ENCODE measurements at regions not wholly inside any gene's neighbourhood (a gene's known extent, or its start where the extent isn't known, plus 50 kb on each side); places are given as distances from the start of the nearest gene placed in this dataset.
"Not testable (repeated sequence)": the region's sequence is repeated elsewhere in the genome, so short reads cannot be mapped to it uniquely, and the experiment has no call there.

DNA sequence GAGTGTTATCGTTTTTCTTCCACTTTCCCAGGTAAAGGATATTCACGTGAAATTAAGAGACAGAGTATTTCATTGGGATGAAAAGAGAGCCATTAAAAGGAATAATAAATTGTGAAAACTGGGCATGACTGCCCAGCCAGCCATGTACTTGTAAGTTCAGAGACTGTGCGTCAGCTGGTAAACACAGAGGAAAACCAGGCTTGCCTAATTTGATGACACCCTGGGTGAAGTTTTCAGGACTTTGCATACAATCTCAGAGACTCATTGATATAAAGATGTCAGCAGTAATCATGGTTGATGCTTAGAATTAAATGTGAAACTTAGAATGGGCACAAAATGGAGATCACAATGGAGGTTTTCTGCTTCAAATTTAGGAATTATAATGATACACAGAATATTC, 153.5 kb upstream of the ZEB2 start:
- DNase-seq: no peak

DNA sequence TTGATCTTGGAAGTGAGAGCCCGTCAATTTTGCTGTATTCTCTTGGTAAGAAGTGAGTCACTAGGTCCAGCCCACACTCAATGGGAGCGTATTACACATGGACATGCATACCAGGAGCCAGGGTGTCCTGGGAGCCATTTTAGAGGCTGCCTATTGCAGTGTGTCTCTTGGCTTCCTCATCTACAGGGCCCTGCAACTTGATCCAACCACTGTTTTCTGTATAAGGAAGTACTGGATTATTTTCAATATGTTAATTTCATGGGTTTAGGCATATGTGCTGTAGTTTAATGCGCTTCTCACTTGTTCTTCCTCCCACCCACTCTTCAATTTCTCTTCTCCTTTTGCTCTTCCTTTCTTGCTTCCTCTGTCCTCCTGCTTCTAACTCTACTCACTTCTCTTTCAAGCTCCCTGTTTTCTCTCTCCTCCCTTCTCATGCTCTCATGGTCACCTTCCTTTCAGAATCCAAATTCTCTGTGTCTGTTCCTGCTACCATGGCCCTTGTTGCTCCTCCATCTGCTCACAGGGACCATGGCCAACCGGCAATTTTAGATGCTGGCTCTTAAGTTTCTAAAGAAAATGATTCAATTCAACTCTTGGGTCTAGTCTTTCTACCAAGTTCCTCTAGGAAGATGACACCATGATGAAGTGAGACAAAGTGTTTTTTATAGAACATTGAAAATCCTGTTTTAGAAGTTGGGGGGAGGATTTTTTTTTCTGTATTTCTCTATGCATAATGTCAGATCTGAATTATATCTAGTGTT, 152.0 kb upstream of the ZEB2 start:
- no peak for DNase-seq

- DNase-seq: no peak
Measured at GRCh38 chr2:144670738-144671137, 150.8 kb upstream of the ZEB2 start.

DNA sequence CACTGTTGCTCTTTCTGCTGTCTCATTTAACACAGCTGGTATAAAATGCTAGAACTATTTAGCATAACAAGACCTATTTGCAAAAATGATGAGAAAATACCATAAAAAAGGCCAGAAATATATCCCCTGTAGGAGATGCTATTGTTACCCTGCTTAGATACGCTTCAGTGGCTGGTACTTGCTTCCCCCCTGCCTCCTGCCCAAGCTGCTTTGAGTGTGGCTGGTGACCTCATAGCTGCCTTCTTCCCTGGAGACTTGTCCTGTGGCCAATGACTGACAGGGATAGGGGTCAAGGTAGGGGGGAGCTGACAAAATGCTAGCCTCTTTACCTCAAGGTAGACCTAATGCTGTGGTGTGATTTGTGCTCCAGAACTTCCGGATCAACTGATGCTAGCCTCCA, 150.2 kb upstream of the ZEB2 start:
- DNase-seq: no peak

DNA sequence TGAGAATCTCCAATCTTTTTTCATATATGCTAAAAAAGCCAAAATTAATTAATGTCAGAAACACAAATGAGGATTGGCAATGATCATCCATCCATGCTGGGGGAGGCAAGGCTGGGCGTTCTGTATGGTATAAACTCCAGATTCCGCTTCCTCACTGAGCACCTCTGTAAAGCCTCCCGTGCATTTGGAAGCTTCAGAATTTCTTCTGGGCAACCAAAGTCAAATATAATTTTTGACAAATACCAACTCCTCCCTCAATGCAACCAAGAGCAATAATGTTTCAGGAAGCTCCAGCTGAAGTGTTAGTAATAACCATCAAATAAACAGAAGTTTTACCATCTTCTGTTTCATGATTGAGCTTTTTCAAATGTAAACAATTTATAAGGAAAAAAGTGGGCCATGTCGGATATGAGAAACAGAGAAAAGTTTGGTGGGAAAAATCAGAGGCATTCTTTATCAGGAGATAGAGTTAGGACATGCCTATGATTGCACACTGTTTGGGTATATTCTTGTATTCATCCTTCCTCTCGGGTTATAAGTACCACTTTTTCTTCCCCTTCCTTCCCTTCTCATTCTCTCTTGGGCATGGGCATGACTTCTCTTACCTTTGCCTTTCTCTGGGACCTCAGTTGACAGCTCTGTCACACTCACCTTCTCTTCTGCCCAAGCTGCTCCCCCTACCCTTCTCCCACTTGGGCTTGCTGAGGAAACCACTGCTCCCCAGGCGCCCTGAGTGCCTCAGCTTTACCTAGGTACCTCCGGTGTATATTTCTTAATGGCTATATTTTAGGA, 149.5 kb upstream of the ZEB2 start:
- DNase-seq: no peak

GRCh38 chr2:144668493-144669110, 148.7 kb upstream of the ZEB2 start:
- DNase-seq: no peak

DNA sequence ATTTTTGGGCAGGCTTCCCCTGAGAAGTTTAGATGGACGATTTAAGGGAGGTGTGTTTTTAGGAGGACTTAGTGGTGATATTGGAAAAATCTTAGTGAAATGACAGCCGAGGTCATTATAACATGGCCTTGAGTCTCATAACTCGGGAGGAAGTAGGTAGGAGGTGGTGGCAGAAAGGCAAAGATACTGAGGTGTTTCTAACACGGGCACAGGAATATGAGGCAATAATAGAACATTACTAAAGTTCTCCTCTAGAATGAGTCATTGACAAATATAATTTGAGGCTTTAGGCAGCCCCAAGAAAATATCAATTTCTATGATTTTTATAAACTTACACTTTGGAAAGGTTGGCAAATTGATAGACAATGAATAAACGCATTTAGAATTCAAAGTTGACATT, 146.1 kb upstream of the ZEB2 start:
- DNase-seq: no peak

DNA sequence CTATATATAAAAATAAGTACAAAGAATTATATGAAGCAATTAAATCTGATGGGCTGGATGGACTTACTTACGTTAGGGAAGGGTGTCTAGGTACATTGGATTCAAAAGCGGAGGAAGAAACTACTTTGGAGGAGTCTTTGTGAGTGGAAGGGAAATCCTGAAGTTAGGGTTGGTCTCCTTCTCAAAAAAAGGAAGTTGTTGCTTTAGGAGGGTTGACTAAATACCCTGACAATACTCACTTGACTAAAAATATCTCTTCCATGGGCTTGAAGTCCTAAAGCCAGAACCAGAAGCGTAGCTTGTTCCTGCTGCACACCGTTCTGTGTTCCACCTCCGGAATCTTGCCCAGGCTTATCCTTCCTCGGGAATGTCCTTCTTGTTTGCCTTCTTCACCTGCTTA, 143.3 kb upstream of the ZEB2 start:
- DNase-seq: no peak

DNA sequence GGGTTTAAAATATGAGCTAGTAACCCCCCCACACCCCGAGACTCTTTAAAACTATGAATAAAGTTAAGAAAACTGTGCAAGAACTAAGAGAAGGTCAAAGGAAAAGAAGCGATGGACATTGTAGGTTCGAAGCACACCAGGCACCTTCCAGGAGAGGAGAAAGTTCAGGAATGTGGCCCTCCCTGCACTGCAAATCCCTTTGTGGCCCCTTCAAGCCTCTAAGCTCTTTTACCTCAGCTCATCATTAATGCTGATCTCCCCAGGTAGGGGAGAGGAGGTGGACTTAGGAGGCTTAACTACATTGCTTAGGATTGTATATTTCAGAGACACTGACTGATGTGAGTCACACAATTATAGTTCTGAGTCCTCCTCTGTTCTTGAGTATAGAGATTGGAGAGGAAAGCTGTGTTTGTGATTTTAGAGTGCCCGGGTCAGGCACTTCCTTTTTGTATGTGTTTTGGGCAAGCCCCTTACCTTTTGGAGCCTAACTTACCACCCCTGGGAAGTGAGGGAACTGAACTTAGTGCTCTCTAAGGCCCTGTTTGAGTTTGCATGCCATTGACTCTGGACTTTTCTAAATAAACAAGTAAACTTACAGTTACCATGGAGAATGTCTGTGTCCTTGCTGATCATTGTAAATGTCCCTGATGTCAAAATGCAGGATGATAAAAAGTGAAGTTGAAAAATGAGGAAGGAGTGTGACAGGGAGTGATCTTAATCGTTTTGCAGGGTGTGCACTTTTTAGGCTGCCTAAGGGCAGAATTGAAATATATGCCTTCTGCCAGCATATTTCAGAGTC, 140.8 kb upstream of the ZEB2 start:
- DNase-seq: no peak

DNA sequence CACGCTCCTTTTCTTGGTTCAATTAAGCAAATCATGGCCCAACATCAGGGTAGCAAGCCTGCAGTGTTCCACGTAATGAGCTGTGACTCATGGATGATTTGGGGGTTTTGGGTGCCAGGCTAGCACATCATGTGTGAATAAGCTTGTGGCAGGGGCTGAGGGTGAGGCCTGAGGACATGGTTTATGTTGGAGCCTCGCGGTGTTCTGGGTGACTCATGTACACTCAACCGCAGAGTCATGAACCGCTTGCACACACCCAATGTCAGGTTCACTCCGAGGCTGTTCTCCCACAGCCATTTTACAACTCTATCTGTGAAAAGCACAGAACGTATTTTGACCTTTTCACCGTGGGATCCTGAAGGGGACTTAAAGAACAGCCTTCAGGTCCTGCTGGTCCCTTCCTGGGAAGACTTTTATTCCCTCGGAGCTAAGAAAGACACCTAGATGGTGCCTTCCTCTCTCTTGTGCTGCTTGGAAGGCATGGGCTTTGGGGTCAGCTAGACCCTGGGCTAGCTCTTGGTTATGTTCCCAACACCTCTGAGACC, 139.9 kb upstream of the ZEB2 start:
- DNase-seq: no peak

GRCh38 chr2:144654523-144654922, 134.6 kb upstream of the ZEB2 start:
- no peak for DNase-seq

- no peak for DNase-seq
Measured at GRCh38 chr2:144650907-144651306, 131.0 kb upstream of the ZEB2 start.

DNA sequence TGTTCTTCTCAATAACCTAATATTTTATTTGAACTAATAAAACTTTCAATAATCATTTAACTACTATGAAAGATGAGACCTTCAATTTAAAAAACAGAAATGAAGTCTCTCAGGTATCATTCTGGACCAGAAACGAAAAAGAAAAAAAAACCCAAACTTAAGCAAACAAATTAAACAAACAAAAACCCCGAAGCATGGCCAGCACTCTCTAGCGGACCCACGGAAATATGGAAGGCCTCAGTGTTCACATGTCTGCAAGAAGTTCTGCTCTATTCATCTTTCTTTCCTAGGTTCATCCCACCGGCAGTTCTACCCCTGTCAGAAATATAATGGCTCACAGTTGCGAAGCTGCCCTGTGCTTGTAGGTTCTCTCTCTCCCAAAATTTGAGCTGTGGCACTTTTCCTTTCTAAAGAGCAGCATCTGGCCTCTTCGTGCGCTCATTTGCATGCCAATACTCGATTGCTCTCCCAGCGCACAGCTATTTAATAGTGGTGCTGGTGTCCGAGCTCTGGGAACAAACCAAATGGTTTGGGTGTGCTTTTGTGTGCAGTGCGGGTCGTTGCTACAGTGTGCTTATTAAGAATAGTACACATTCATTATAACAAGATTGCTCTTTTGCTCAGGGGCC, 129.0 kb upstream of the ZEB2 start:
- DNase-seq: no peak

DNA sequence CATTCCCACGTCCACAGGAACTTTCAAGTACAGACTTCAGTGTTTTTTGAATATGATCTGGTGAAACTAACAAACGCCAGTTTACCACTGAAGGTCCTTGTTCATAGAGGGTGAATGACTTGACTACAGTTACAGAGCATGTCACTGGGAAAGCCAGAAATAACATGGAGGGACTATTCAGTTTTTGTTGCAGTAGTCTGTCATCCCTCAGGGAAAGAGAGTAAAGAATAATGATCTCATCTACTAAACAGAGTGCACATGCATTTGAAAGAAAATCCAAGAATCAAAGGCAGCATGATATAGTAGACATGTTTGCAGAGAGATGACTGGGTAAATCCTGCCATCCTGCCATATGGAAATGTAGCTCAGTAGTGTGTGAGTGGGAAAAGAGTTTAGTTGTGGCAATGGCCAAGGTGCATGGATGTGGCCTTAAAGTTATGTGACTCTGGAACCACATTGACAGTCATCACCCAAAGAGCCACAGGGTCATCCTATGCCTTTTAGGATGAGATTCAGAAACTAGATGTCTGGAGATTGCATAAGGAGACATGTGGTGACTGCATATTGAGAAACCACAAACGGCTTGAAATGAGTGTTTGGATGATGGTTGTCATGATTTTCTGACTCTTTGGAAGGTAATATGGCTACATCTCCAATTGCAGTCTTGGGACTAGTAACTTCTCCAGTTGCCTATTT, 125.3 kb upstream of the ZEB2 start:
- DNase-seq: no peak

DNA sequence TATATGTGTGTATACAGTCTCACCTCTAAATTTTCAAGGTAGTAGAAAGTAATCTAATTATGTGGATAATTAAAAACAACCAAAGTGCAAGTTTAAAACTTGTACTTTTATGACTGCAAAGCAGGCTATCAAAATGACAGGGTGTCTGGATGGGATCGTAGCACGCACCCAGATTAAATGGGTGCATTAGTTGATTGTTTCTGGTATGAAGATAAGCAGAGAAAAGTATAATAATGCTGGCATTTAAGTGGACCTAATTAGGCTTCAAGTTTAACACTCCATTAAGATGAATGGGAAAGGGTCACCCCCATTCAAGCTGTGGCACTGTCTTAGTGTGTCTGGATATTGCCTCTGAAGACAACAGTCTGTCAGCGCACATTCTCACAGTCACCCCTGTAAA, 124.6 kb upstream of the ZEB2 start:
- DNase-seq: no peak

DNA sequence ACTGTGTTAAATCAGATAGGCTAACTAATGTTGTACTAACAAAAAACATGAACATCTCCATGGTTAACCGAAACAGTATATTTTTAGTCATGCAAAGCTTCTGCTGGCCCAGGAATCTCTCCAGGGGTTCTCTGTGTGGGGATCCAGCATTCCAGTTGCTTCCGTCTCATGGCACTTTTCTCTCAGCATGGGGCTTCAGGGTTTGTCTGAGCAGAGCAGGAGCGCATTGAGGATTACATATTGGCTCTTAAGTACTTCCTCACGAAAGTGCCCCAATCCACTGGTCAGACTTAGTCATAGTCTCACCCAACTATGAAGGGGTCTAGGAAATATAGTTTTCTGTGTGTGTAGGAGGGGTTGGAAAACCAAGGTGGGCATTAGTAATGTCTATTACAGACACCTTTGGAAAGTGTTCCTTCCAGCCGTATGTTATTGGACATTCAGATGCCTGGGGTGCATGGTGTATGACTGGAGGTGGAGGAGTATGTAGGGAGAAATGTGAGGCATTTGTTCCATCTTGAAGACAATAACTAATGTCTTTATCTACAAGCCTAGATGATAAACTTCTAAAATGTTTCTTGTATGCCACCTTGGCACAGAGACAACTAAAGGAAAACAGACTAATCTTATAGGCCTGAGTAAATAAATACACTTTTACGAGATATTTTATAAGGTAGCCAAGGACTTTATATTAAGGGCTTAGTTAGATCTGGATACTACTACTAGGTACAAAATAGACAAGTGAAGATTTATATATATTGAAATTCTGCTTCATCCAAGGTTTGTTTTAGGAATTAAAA, 123.8 kb upstream of the ZEB2 start:
- no peak for DNase-seq

DNA sequence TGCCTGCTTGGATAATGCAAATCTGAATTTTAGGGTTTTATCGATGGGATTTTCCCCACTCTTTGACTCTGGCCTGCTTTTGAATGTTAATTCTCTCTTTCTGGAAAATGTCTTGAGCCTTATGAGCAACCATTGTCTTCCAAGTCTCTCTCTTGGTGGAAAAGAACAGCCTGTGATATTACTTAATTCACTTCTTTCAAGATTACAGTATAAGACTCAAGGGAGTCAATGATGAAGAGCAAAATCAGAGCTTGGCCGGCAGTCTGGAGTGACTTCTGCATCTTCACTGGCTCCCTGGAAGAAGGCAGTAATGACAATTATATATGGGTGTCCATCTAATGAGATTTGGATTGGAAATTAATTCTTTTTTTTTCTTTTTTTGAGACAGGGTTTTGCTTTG, 122.9 kb upstream of the ZEB2 start:
- no peak for DNase-seq

GRCh38 chr2:144642131-144642530, 122.2 kb upstream of the ZEB2 start:
- DNase-seq: no peak

GRCh38 chr2:144638250-144638649, 118.3 kb upstream of the ZEB2 start:
- not testable (repeated sequence) for DNase-seq

GRCh38 chr2:144636860-144637259, 116.9 kb upstream of the ZEB2 start:
- DNase-seq: not testable (repeated sequence)

DNA sequence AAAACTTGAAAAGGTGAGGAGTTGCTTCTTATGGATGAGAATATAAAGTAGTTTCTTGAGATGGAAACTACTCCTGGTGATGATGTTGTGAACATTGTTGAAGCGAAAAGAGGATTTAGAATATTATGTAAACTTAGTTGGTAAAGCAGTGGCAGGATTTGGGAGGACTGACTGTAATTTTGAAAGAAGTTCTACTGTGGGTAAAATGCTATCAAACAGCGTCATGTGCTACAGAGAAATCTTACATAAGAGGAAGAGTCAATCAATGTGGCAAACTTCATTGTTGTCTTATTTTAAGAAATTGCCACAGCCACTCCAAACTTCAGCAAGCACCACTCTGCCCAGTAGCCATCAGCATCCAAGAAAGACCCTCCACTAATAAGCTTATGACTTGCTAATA, 112.9 kb upstream of the ZEB2 start:
- DNase-seq: no peak

Data from NCI-H2029 (cell line).